ENCODE measurements at regions not wholly inside any gene's neighbourhood (a gene's known extent, or its start where the extent isn't known, plus 50 kb on each side); places are given as distances from the start of the nearest gene placed in this dataset.

- TF ChIP-seq CTCF (IDR thresholded peaks at IDR 0.05) (no peak), POLR2A (IDR thresholded peaks at IDR 0.05) (no peak)
Observed at GRCh38 chr3:76842216-76842615, 197.7 kb upstream of the ROBO2 start.
